ENCODE measurements at regions not wholly inside any gene's neighbourhood (a gene's known extent, or its start where the extent isn't known, plus 50 kb on each side); places are given as distances from the start of the nearest gene placed in this dataset.
"Not testable (repeated sequence)": the region's sequence is repeated elsewhere in the genome, so short reads cannot be mapped to it uniquely, and the experiment has no call there.

- no peak for DNase-seq (ENCODE audit: low read depth)
Measured at GRCh38 chr4:156173937-156174336, 220.3 kb upstream of the CTSO start.

GRCh38 chr4:156173486-156173885 is 219.8 kb upstream of the CTSO start:
- DNase-seq (ENCODE audit: low read depth) = no peak

- no peak for DNase-seq (ENCODE audit: low read depth)
Measured at GRCh38 chr4:156169861-156170260, 216.2 kb upstream of the CTSO start.

GRCh38 chr4:156169011-156169410 is 215.3 kb upstream of the CTSO start:
- peak; percentile 80 for DNase-seq (ENCODE audit: low read depth)

GRCh38 chr4:156168288-156168687 is 214.6 kb upstream of the CTSO start:
- DNase-seq (ENCODE audit: low read depth) = no peak

- no peak for DNase-seq (ENCODE audit: low read depth)
Measured at GRCh38 chr4:156158747-156159146, 205.1 kb upstream of the CTSO start.

- no peak for DNase-seq (ENCODE audit: low read depth)
Measured at GRCh38 chr4:156154978-156155377, 201.3 kb upstream of the CTSO start.

GRCh38 chr4:156146571-156146970 is 192.9 kb upstream of the CTSO start:
- DNase-seq (ENCODE audit: low read depth) = no peak

- DNase-seq (ENCODE audit: low read depth) = no peak
Measured at GRCh38 chr4:156144961-156145360, 191.3 kb upstream of the CTSO start.

GRCh38 chr4:156138781-156139280 is 185.2 kb upstream of the CTSO start:
- DNase-seq (ENCODE audit: low read depth) = peak; percentile 9

- no peak for DNase-seq (ENCODE audit: low read depth)
Measured at GRCh38 chr4:156137679-156138473, 184.2 kb upstream of the CTSO start.

- DNase-seq (ENCODE audit: low read depth) = no peak
Measured at GRCh38 chr4:156132196-156132595, 178.5 kb upstream of the CTSO start.

GRCh38 chr4:156128616-156129015 is 174.9 kb upstream of the CTSO start:
- DNase-seq (ENCODE audit: low read depth) = no peak

- DNase-seq (ENCODE audit: low read depth) = no peak
Measured at GRCh38 chr4:156118507-156119220, 165.0 kb upstream of the CTSO start.

- no peak for DNase-seq (ENCODE audit: low read depth)
Measured at GRCh38 chr4:156117743-156118142, 164.1 kb upstream of the CTSO start.

GRCh38 chr4:156116991-156117390 is 163.3 kb upstream of the CTSO start:
- no peak for DNase-seq (ENCODE audit: low read depth)

GRCh38 chr4:156113138-156113765 is 159.6 kb upstream of the CTSO start:
- no peak for DNase-seq (ENCODE audit: low read depth)

- no peak for DNase-seq (ENCODE audit: low read depth)
Measured at GRCh38 chr4:156111686-156112085, 158.0 kb upstream of the CTSO start.

GRCh38 chr4:156109943-156110900 is 156.6 kb upstream of the CTSO start:
- DNase-seq (ENCODE audit: low read depth) = no peak

- DNase-seq (ENCODE audit: low read depth) = not testable (repeated sequence)
Measured at GRCh38 chr4:156109087-156109486, 155.4 kb upstream of the CTSO start.

GRCh38 chr4:156103311-156103710 is 149.6 kb upstream of the CTSO start:
- no peak for DNase-seq (ENCODE audit: low read depth)

- no peak for DNase-seq (ENCODE audit: low read depth)
Measured at GRCh38 chr4:156102411-156102810, 148.7 kb upstream of the CTSO start.
